Suprapubic skin (tissue), 4 donors: ENCODE measurements at regions not wholly inside any gene's neighbourhood (a gene's known extent, or its start where the extent isn't known, plus 50 kb on each side); places are given as distances from the start of the nearest gene placed in this dataset.

Experiments used
- EP300 ChIP-seq: sonication (generic); formaldehyde crosslinking; IDR thresholded peaks from one replicate; pipeline ENCODE4 v1.6.1; 2017; ENCODE audit warnings: antibody characterized with exemption
- POLR2A ChIP-seq, 2 donors: fragments of 450-650 bp; IDR thresholded peaks; one replicate each; pipeline ENCODE4 v1.6.1; 2017; ENCODE audit warnings: antibody characterized with exemption in 2 of 2, mild to moderate bottlenecking in 2 of 2, moderate library complexity in 2 of 2
- POLR2AphosphoS5 ChIP-seq, 3 donors: sonication (generic); formaldehyde crosslinking; IDR thresholded peaks; one replicate each; pipeline ENCODE4 v1.6.1; 2017; ENCODE audit warnings: antibody characterized with exemption in 3 of 3
- TF ChIP-seq, protein P1 (sequence below), 2 donors: fragments of 200-600 bp in 1 of 2; fragments of 450-650 bp in 1 of 2; sonication (generic) in 1 of 2; IDR thresholded peaks; one replicate each; pipeline ENCODE4 v1.5.1; 2016 to 2019; ENCODE audit warnings: antibody characterized with exemption in 2 of 2, mild to moderate bottlenecking in 1 of 2, moderate library complexity in 1 of 2

DNA sequence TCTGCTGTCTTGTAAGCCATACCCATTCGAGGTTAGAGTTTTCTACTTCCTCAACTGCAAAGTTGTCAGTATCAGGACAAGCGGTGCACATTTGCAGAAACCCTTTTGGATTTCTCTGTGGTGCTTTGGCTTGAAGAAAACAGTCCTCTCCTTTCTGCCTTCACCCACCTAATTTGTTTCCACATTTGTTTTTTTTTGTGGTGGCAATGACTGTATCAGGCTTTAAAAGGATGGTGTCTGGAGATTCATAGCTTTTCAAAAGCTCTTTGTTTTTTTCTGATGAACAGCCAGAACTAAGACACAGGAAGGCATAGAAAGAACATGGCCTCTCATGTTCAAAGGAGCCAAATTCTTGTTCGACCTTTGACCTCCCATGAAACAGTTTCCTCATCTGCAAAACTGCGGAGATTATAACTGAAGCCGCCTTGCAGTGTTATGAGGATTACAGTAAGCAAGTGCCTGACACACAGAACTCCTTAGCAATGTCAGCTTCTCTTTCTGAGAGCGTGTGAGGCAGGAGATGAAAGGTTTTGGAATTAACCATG is 270.6 kb upstream of the TBX3 start:
- TF ChIP-seq POLR2A (IDR thresholded peaks at IDR 0.05) (no peak), POLR2AphosphoS5 (IDR thresholded peaks at IDR 0.05) (no peak), EP300 (no peak)
- TF ChIP-seq, protein P1, sequence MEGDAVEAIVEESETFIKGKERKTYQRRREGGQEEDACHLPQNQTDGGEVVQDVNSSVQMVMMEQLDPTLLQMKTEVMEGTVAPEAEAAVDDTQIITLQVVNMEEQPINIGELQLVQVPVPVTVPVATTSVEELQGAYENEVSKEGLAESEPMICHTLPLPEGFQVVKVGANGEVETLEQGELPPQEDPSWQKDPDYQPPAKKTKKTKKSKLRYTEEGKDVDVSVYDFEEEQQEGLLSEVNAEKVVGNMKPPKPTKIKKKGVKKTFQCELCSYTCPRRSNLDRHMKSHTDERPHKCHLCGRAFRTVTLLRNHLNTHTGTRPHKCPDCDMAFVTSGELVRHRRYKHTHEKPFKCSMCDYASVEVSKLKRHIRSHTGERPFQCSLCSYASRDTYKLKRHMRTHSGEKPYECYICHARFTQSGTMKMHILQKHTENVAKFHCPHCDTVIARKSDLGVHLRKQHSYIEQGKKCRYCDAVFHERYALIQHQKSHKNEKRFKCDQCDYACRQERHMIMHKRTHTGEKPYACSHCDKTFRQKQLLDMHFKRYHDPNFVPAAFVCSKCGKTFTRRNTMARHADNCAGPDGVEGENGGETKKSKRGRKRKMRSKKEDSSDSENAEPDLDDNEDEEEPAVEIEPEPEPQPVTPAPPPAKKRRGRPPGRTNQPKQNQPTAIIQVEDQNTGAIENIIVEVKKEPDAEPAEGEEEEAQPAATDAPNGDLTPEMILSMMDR (IDR thresholded peaks at IDR 0.05): no peak
